Choroid plexus epithelial cell (primary cell): ENCODE measurements at regions not wholly inside any gene's neighbourhood (a gene's known extent, or its start where the extent isn't known, plus 50 kb on each side); places are given as distances from the start of the nearest gene placed in this dataset.

ENCODE experiments used
- DNase-seq: peaks from one replicate; pipeline ENCODE4 v3.0.0-alpha.2; 2010; ENCODE audit warnings: low read depth
- H3K4me3 ChIP-seq: 2 replicates; pipeline ENCODE4 v1.5.1; 2011; ENCODE audit warnings: low read depth, mild to moderate bottlenecking, control low read depth, low read length, moderate library complexity
- TF ChIP-seq, protein P1 (sequence below): conservative IDR thresholded peaks from 2 replicates; pipeline ENCODE4 v1.5.1; 2011; ENCODE audit warnings: low read depth, mild to moderate bottlenecking, control low read depth, inconsistent platforms, low read length, moderate library complexity

DNA sequence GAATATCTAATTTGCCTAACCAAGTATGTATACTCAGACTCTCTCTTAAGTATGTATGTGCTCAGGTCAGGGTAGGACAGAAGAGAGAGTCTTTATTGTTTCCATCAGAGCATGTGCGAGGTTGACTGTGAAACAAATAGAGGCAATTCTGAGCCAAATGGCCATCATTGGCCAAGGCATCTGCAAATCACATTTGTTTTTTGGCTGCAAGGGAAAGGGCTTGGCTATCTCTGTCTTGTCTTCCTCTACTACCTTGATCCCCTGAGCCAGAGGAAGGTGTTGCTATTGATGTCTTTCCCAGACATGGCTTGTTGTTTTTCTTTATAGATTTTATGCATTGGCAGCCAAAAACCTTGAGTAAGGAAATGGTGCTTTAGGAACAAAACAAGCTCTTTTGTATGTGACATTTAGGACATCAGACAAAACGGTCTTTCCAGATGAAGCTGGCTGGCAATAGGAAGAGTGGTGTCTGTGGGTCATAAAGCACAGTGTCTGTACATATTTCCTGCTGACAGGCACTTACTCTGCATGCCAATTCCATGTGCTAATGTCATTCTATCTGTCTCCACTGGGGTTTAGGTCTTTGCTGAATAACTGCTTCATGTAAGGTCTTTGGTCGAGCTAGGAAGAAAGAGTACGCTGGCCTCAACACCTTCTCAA, 163.3 kb downstream of the BRINP2 start:
- TF ChIP-seq, protein P1, sequence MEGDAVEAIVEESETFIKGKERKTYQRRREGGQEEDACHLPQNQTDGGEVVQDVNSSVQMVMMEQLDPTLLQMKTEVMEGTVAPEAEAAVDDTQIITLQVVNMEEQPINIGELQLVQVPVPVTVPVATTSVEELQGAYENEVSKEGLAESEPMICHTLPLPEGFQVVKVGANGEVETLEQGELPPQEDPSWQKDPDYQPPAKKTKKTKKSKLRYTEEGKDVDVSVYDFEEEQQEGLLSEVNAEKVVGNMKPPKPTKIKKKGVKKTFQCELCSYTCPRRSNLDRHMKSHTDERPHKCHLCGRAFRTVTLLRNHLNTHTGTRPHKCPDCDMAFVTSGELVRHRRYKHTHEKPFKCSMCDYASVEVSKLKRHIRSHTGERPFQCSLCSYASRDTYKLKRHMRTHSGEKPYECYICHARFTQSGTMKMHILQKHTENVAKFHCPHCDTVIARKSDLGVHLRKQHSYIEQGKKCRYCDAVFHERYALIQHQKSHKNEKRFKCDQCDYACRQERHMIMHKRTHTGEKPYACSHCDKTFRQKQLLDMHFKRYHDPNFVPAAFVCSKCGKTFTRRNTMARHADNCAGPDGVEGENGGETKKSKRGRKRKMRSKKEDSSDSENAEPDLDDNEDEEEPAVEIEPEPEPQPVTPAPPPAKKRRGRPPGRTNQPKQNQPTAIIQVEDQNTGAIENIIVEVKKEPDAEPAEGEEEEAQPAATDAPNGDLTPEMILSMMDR = peak; percentile 25
- peak; percentile 31 for DNase-seq
- no peak overlapping the region for H3K4me3 ChIP-seq
